ENCODE measurements at regions not wholly inside any gene's neighbourhood (a gene's known extent, or its start where the extent isn't known, plus 50 kb on each side); places are given as distances from the start of the nearest gene placed in this dataset.
"Not testable (repeated sequence)": the region's sequence is repeated elsewhere in the genome, so short reads cannot be mapped to it uniquely, and the experiment has no call there.

GRCh38 chr1:96424877-96425276 lies 296.7 kb upstream of the PTBP2 start:
- no peak for DNase-seq (ENCODE audit: low read depth)

GRCh38 chr1:96425382-96426129 lies 296.0 kb upstream of the PTBP2 start:
- DNase-seq (ENCODE audit: low read depth): no peak

GRCh38 chr1:96427616-96428015 lies 294.0 kb upstream of the PTBP2 start:
- DNase-seq (ENCODE audit: low read depth): no peak

GRCh38 chr1:96445302-96445701 lies 276.3 kb upstream of the PTBP2 start:
- no peak for DNase-seq (ENCODE audit: low read depth)

GRCh38 chr1:96464066-96464465 lies 257.5 kb upstream of the PTBP2 start:
- no peak for DNase-seq (ENCODE audit: low read depth)

GRCh38 chr1:96464522-96464921 lies 257.1 kb upstream of the PTBP2 start:
- DNase-seq (ENCODE audit: low read depth): no peak

- DNase-seq (ENCODE audit: low read depth): no peak
Measured at GRCh38 chr1:96464991-96465390, 256.6 kb upstream of the PTBP2 start.

- DNase-seq (ENCODE audit: low read depth): no peak
Measured at GRCh38 chr1:96465441-96465840, 256.1 kb upstream of the PTBP2 start.

- no peak for DNase-seq (ENCODE audit: low read depth)
Measured at GRCh38 chr1:96466842-96467241, 254.7 kb upstream of the PTBP2 start.

- not testable (repeated sequence) for DNase-seq (ENCODE audit: low read depth)
Measured at GRCh38 chr1:96469726-96470125, 251.9 kb upstream of the PTBP2 start.

GRCh38 chr1:96472471-96472870 lies 249.1 kb upstream of the PTBP2 start:
- DNase-seq (ENCODE audit: low read depth): peak; percentile 11

GRCh38 chr1:96473791-96474434 lies 247.7 kb upstream of the PTBP2 start:
- DNase-seq (ENCODE audit: low read depth): no peak

- no peak for DNase-seq (ENCODE audit: low read depth)
Measured at GRCh38 chr1:96474985-96475743, 246.4 kb upstream of the PTBP2 start.

GRCh38 chr1:96475903-96476302 lies 245.7 kb upstream of the PTBP2 start:
- no peak for DNase-seq (ENCODE audit: low read depth)

GRCh38 chr1:96478228-96478627 lies 243.4 kb upstream of the PTBP2 start:
- no peak for DNase-seq (ENCODE audit: low read depth)

- DNase-seq (ENCODE audit: low read depth): no peak
Measured at GRCh38 chr1:96481409-96481808, 240.2 kb upstream of the PTBP2 start.

- DNase-seq (ENCODE audit: low read depth): no peak
Measured at GRCh38 chr1:96482616-96483015, 239.0 kb upstream of the PTBP2 start.

- DNase-seq (ENCODE audit: low read depth): peak; percentile 48
Measured at GRCh38 chr1:96487394-96487793, 234.2 kb upstream of the PTBP2 start.

GRCh38 chr1:96487971-96488370 lies 233.6 kb upstream of the PTBP2 start:
- DNase-seq (ENCODE audit: low read depth): no peak

- no peak for DNase-seq (ENCODE audit: low read depth)
Measured at GRCh38 chr1:96488777-96489176, 232.8 kb upstream of the PTBP2 start.

- no peak for DNase-seq (ENCODE audit: low read depth)
Measured at GRCh38 chr1:96492236-96492635, 229.3 kb upstream of the PTBP2 start.

GRCh38 chr1:96498744-96499340 lies 222.7 kb upstream of the PTBP2 start:
- no peak for DNase-seq (ENCODE audit: low read depth)

- no peak for DNase-seq (ENCODE audit: low read depth)
Measured at GRCh38 chr1:96508233-96508632, 213.4 kb upstream of the PTBP2 start.
